ENCODE measurements at regions not wholly inside any gene's neighbourhood (a gene's known extent, or its start where the extent isn't known, plus 50 kb on each side); places are given as distances from the start of the nearest gene placed in this dataset.

DNA sequence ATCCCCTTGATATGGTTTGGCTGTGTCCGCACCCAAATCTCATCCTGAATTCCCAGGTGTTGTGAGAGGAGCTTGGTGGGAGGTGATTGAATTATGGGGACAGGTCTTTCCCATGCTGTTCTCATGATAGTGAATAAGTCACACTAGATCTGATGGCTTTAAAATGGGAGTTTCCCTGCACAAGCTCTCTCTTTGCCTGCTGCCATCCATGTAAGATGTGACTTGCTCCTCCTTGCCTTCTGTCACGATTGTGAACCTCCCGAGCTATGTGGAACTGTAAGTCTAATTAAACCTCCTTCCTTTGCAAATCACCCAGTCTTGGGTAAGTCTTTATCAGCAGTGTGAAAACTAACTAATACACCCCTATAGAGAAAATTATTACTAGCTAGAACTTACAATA is 959.5 kb upstream of the ADGRL2 start:
- Histone ChIP-seq H3K27ac (ENCODE audit: low read length) (no peak overlapping the region), H2AFZ (ENCODE audit: low read length) (no peak overlapping the region), H3K79me2 (ENCODE audit: low read length) (no peaks in the 10 kb centered on the region), H3K9me2 (replicated peaks; ENCODE audit: insufficient read depth, low read length) (no peaks in the 10 kb centered on the region), H4K20me1 (ENCODE audit: insufficient read depth, low read length) (no peaks in the 10 kb centered on the region), H3K9me3 (replicated peaks; ENCODE audit: insufficient read depth, low read length) (no peaks in the 10 kb centered on the region), H3K9ac (ENCODE audit: low read length) (no peak overlapping the region), H3K4me1 (ENCODE audit: low read length) (no peaks in the 10 kb centered on the region), H3K36me3 (replicated peaks; ENCODE audit: insufficient read depth, low read length) (no peaks in the 10 kb centered on the region), H3K4me3 (ENCODE audit: low read length) (no peak overlapping the region), H3K27me3 (replicated peaks; ENCODE audit: insufficient read depth, low read length) (no peaks in the 10 kb centered on the region), H3F3A (ENCODE audit: insufficient read depth, low read length) (no peaks in the 10 kb centered on the region), H3K4me2 (ENCODE audit: low read depth, low read length) (no peak overlapping the region)
- DNase-seq: no peak
- TF ChIP-seq, protein P1, sequence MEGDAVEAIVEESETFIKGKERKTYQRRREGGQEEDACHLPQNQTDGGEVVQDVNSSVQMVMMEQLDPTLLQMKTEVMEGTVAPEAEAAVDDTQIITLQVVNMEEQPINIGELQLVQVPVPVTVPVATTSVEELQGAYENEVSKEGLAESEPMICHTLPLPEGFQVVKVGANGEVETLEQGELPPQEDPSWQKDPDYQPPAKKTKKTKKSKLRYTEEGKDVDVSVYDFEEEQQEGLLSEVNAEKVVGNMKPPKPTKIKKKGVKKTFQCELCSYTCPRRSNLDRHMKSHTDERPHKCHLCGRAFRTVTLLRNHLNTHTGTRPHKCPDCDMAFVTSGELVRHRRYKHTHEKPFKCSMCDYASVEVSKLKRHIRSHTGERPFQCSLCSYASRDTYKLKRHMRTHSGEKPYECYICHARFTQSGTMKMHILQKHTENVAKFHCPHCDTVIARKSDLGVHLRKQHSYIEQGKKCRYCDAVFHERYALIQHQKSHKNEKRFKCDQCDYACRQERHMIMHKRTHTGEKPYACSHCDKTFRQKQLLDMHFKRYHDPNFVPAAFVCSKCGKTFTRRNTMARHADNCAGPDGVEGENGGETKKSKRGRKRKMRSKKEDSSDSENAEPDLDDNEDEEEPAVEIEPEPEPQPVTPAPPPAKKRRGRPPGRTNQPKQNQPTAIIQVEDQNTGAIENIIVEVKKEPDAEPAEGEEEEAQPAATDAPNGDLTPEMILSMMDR (IDR thresholded peaks at IDR 0.05; ENCODE audit: low read length): no peak
- TF ChIP-seq EZH2 (optimal IDR thresholded peaks at IDR 0.05; ENCODE audit: low read depth, low read length): no peak
- TF ChIP-seq EZH2phosphoT487 (IDR thresholded peaks at IDR 0.05; ENCODE audit: low read length): no peak

DNA sequence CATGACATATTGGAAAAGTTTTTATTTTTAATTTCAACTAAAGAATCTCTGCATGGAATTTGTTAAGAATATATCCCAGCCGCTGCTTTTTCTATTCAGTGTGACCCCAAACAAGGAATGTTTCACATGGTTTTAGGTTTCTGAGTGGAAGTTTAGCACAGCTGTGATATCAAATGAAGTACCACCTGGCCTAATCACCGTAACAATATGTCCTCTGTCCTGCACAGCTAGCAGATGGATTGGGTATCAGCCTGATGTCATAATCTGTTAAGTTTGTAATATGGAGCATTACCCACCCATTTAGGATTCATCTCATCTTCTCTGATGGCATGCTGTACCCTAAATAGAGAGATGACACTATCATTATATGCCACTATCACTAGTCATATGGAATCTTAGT is 963.7 kb upstream of the ADGRL2 start:
- no peaks in the 10 kb centered on the region for H3K9me2 ChIP-seq (replicated peaks; ENCODE audit: insufficient read depth, low read length)
- no peaks in the 10 kb centered on the region for H3F3A ChIP-seq (ENCODE audit: insufficient read depth, low read length)
- H3K4me3 ChIP-seq (ENCODE audit: low read length): no peak overlapping the region
- no peaks in the 10 kb centered on the region for H3K79me2 ChIP-seq (ENCODE audit: low read length)
- H3K27me3 ChIP-seq (replicated peaks; ENCODE audit: insufficient read depth, low read length): no peaks in the 10 kb centered on the region
- no peaks in the 10 kb centered on the region for H4K20me1 ChIP-seq (ENCODE audit: insufficient read depth, low read length)
- H3K4me2 ChIP-seq (ENCODE audit: low read depth, low read length): no peak overlapping the region
- DNase-seq: no peak
- H3K9ac ChIP-seq (ENCODE audit: low read length): no peak overlapping the region
- H3K27ac ChIP-seq (ENCODE audit: low read length): no peak overlapping the region
- H2AFZ ChIP-seq (ENCODE audit: low read length): no peak overlapping the region
- no peaks in the 10 kb centered on the region for H3K9me3 ChIP-seq (replicated peaks; ENCODE audit: insufficient read depth, low read length)
- H3K4me1 ChIP-seq (ENCODE audit: low read length): no peaks in the 10 kb centered on the region
- no peaks in the 10 kb centered on the region for H3K36me3 ChIP-seq (replicated peaks; ENCODE audit: insufficient read depth, low read length)
- TF ChIP-seq EZH2 (optimal IDR thresholded peaks at IDR 0.05; ENCODE audit: low read depth, low read length) (no peak), EZH2phosphoT487 (IDR thresholded peaks at IDR 0.05; ENCODE audit: low read length) (no peak)
- TF ChIP-seq, protein P1 (IDR thresholded peaks at IDR 0.05; ENCODE audit: low read length): no peak

DNA sequence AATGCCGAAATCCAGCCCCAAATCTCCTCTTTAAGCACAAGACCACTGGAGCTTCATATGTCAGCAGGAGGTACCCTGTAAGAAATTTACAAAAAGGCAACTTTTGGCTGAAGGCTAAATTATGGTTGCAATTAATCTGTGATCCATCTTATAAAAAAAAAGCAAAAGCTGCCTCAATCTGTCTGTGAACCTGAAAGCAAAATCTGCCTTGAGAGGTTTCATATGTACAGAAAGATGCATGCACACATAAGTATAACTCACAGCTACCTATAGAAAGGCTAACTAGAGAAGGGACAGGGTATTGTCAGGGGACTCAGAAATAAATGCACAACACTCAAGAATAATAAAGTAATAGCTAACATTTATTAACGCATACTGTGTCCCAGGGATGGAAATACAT is 964.2 kb upstream of the ADGRL2 start:
- TF ChIP-seq EZH2 (optimal IDR thresholded peaks at IDR 0.05; ENCODE audit: low read depth, low read length): no peak
- TF ChIP-seq EZH2phosphoT487 (IDR thresholded peaks at IDR 0.05; ENCODE audit: low read length): no peak
- TF ChIP-seq, protein P1 (IDR thresholded peaks at IDR 0.05; ENCODE audit: low read length): no peak
- no peaks in the 10 kb centered on the region for H4K20me1 ChIP-seq (ENCODE audit: insufficient read depth, low read length)

More for the DNA sequence above, 964.2 kb upstream of the ADGRL2 start:
- H3K9ac ChIP-seq (ENCODE audit: low read length): no peak overlapping the region
- H3K27me3 ChIP-seq (replicated peaks; ENCODE audit: insufficient read depth, low read length): no peaks in the 10 kb centered on the region
- DNase-seq: no peak
- H3K79me2 ChIP-seq (ENCODE audit: low read length): no peaks in the 10 kb centered on the region
- no peak overlapping the region for H3K4me3 ChIP-seq (ENCODE audit: low read length)
- H3F3A ChIP-seq (ENCODE audit: insufficient read depth, low read length): no peaks in the 10 kb centered on the region
- no peak overlapping the region for H2AFZ ChIP-seq (ENCODE audit: low read length)
- no peaks in the 10 kb centered on the region for H3K9me3 ChIP-seq (replicated peaks; ENCODE audit: insufficient read depth, low read length)
- H3K9me2 ChIP-seq (replicated peaks; ENCODE audit: insufficient read depth, low read length): no peaks in the 10 kb centered on the region
- no peak overlapping the region for H3K27ac ChIP-seq (ENCODE audit: low read length)
- H3K36me3 ChIP-seq (replicated peaks; ENCODE audit: insufficient read depth, low read length): no peaks in the 10 kb centered on the region
- no peak overlapping the region for H3K4me2 ChIP-seq (ENCODE audit: low read depth, low read length)
- H3K4me1 ChIP-seq (ENCODE audit: low read length): no peaks in the 10 kb centered on the region

All from MM.1S (cell line).